SK-N-SH (cell line): ENCODE measurements at regions not wholly inside any gene's neighbourhood (a gene's known extent, or its start where the extent isn't known, plus 50 kb on each side); places are given as distances from the start of the nearest gene placed in this dataset.

Experiments used
- CTCF ChIA-PET: fragments of 300-600, 350-600 bp; formaldehyde crosslinking; extraction: SDS; loops from one replicate; lab custom pipeline; 2021; lab: Yijun Ruan, JAX
- POLR2A ChIA-PET: fragments of 350-600 bp; sonication (Branson Sonifier 250); formaldehyde crosslinking; extraction: SDS; loops from one replicate; lab custom pipeline; 2020; ENCODE audit warnings: antibody characterized with exemption, inconsistent platforms; lab: Yijun Ruan, JAX
- DNase-seq: peaks from one replicate; pipeline ENCODE4 v3.0.0; 2012
- H2AFZ ChIP-seq: fragments of 200-600 bp; sonication (generic); 2 replicates; pipeline ENCODE4 v1.8.1; 2016; ENCODE audit warnings: antibody characterized with exemption, mild to moderate bottlenecking, low read depth
- H3F3A ChIP-seq: fragments of 200-600 bp; sonication (generic); replicated peaks from 2 replicates; pipeline ENCODE3; 2016; ENCODE audit warnings: antibody characterized with exemption, mild to moderate bottlenecking; ENCODE audit not compliant: insufficient read depth
- H3K27ac ChIP-seq, 2 experiments: fragments of 200-500 bp in 1 of 2; fragments of 200-600 bp in 1 of 2; sonication (Bioruptor generic) in 1 of 2; sonication (generic), shearing (Covaris generic) in 1 of 2; 2 replicates each; pipeline versions ENCODE4 v1.5.1 to v1.6.1; 2014 to 2016; ENCODE audit warnings: low read depth in 2 of 2, inconsistent platforms in 1 of 2, low read length in 1 of 2, mild to moderate bottlenecking in 1 of 2, mixed read lengths in 1 of 2
- H3K27me3 ChIP-seq: fragments of 200-600 bp; sonication (generic), shearing (Covaris generic); 2 replicates; pipeline ENCODE4 v1.6.1; 2016; ENCODE audit warnings: mixed run types; ENCODE audit not compliant: insufficient read depth
- H3K36me3 ChIP-seq, 2 experiments: fragments of 200-500 bp in 1 of 2; fragments of 200-600 bp in 1 of 2; sonication (Bioruptor generic) in 1 of 2; sonication (generic) in 1 of 2; replicated peaks in 1 of 2; 2 replicates each; pipeline versions ENCODE3 to v1.5.1; 2014 to 2016; ENCODE audit warnings: low read length in 1 of 2, mild to moderate bottlenecking in 1 of 2; ENCODE audit not compliant: insufficient read depth in 2 of 2, control insufficient read depth in 1 of 2
- H3K4me1 ChIP-seq, 2 experiments: fragments of 200-500 bp in 1 of 2; fragments of 200-600 bp in 1 of 2; sonication (Bioruptor generic) in 1 of 2; sonication (generic), shearing (Covaris generic) in 1 of 2; 2 replicates each; pipeline versions ENCODE4 v1.5.1 to v1.6.1; 2014 to 2016; ENCODE audit warnings: low read depth in 1 of 2, low read length in 1 of 2, mixed run types in 1 of 2; ENCODE audit not compliant: insufficient read depth in 2 of 2, control insufficient read depth in 1 of 2
- H3K4me2 ChIP-seq: fragments of 200-600 bp; sonication (generic), shearing (Covaris generic); 2 replicates; pipeline ENCODE4 v1.6.1; 2017; ENCODE audit warnings: mixed run types
- H3K4me3 ChIP-seq, 2 experiments: fragments of 200-500 bp in 1 of 2; fragments of 200-600 bp in 1 of 2; sonication (Bioruptor generic) in 1 of 2; sonication (generic), shearing (Covaris generic) in 1 of 2; 2 replicates each; pipeline versions ENCODE4 v1.5.1 to v1.8.1; 2014 to 2016; ENCODE audit warnings: low read depth in 2 of 2, inconsistent platforms in 1 of 2, low read length in 1 of 2, mild to moderate bottlenecking in 1 of 2, mixed read lengths in 1 of 2, moderate library complexity in 1 of 2
- H3K79me2 ChIP-seq: fragments of 200-600 bp; sonication (generic); 2 replicates; pipeline ENCODE4 v1.8.1; 2017; ENCODE audit warnings: mild to moderate bottlenecking; ENCODE audit not compliant: insufficient read depth
- H3K9ac ChIP-seq: fragments of 200-600 bp; sonication (generic); 2 replicates; pipeline ENCODE4 v1.6.1; 2017; ENCODE audit warnings: mixed run types
- H3K9me2 ChIP-seq: fragments of 200-600 bp; sonication (generic); 2 replicates; pipeline ENCODE4 v1.6.1; 2017; ENCODE audit warnings: mixed run types
- H3K9me3 ChIP-seq: fragments of 200-600 bp; sonication (generic); 2 replicates; pipeline ENCODE4 v1.6.1; 2017; ENCODE audit warnings: mixed run types, mild to moderate bottlenecking, moderate library complexity
- H4K20me1 ChIP-seq: fragments of 200-600 bp; sonication (generic); 2 replicates; pipeline ENCODE4 v1.6.1; 2017; ENCODE audit warnings: mild to moderate bottlenecking, mixed run types; ENCODE audit not compliant: insufficient read depth
- CHD2 ChIP-seq: fragments of 150-350 bp; IDR thresholded peaks from 2 replicates; pipeline ENCODE4 v1.6.1; 2018; ENCODE audit warnings: low read length; ENCODE audit not compliant: partially characterized antibody
- FOSL2 ChIP-seq: IDR thresholded peaks from 2 replicates; pipeline ENCODE4 v1.4.0; 2012; ENCODE audit warnings: low read depth, mild to moderate bottlenecking, moderate library complexity, borderline replicate concordance
- FOXJ3 ChIP-seq: sonication (generic); formaldehyde crosslinking; IDR thresholded peaks from 2 replicates; pipeline ENCODE4 v1.5.1; 2020; ENCODE audit warnings: mild to moderate bottlenecking, missing genetic modification reagents
- FOXM1 ChIP-seq: IDR thresholded peaks from 2 replicates; pipeline ENCODE4 v1.4.0; 2012; ENCODE audit warnings: low read depth, mild to moderate bottlenecking
- MAX ChIP-seq: IDR thresholded peaks from 2 replicates; pipeline ENCODE4 v1.4.0; 2012; ENCODE audit warnings: low read depth
- MEF2A ChIP-seq: IDR thresholded peaks from 2 replicates; pipeline ENCODE4 v1.4.0; 2012; ENCODE audit warnings: low read depth, borderline replicate concordance
- RAD21 ChIP-seq: IDR thresholded peaks from 2 replicates; pipeline ENCODE4 v1.6.1; 2012; ENCODE audit warnings: mild to moderate bottlenecking, low read length
- RCOR1 ChIP-seq: fragments of 150-350 bp; IDR thresholded peaks from 2 replicates; pipeline ENCODE4 v1.6.1; 2017; ENCODE audit warnings: antibody characterized with exemption, low read length
- REST ChIP-seq: IDR thresholded peaks from 2 replicates; pipeline ENCODE4 v1.6.1; 2012; ENCODE audit warnings: mild to moderate bottlenecking, low read depth, low read length, moderate library complexity
- RFX5 ChIP-seq: IDR thresholded peaks from 2 replicates; pipeline ENCODE4 v1.6.1; 2012; ENCODE audit warnings: mild to moderate bottlenecking, improper control_type of control experiment, low read length
- RXRA ChIP-seq: IDR thresholded peaks from 2 replicates; pipeline ENCODE4 v1.4.0; 2012; ENCODE audit warnings: low read depth, mild to moderate bottlenecking, borderline replicate concordance
- SIN3A ChIP-seq: IDR thresholded peaks from 2 replicates; pipeline ENCODE4 v1.6.1; 2012; ENCODE audit warnings: low read depth, mild to moderate bottlenecking, low read length, moderate library complexity, borderline replicate concordance
- SMC3 ChIP-seq: IDR thresholded peaks from 2 replicates; pipeline ENCODE4 v1.6.1; 2012; ENCODE audit warnings: low read depth, low read length, improper control_type of control experiment
- TCF12 ChIP-seq: IDR thresholded peaks from 2 replicates; pipeline ENCODE4 v1.4.0; 2012
- TEAD4 ChIP-seq: IDR thresholded peaks from 2 replicates; pipeline ENCODE4 v1.4.0; 2012; ENCODE audit warnings: mild to moderate bottlenecking, borderline replicate concordance; ENCODE audit not compliant: insufficient read depth
- USF2 ChIP-seq: fragments of 150-350 bp; IDR thresholded peaks from 2 replicates; pipeline ENCODE4 v1.6.1; 2017; ENCODE audit warnings: antibody characterized with exemption, low read length, low read depth, borderline replicate concordance
- YY1 ChIP-seq: IDR thresholded peaks from 2 replicates; pipeline ENCODE4 v1.4.0; 2012; ENCODE audit warnings: low read depth, mild to moderate bottlenecking
- whole genome bisulfite sequencing: methylation state at CpG from one replicate; pipeline ENCODE4 v1.1.6; 2017; ENCODE audit warnings: low lambda C conversion rate; 5-methylcytosine and 5-hydroxymethylcytosine counted together

GRCh38 chr7:155917836-155918430, 105.7 kb upstream of the SHH start:
- no peak for TF ChIP-seq TEAD4
- TF ChIP-seq FOXJ3 (CRISPR knock-in tag), result no peak
- no peak for TF ChIP-seq CHD2
- TF ChIP-seq FOSL2, result no peak
- no peak for TF ChIP-seq MAX
- no peak for TF ChIP-seq RXRA
- TF ChIP-seq, all 33 proteins: peak for 0
- 18% methylated on average over 9 of the region's 9 CpGs for WGBS
- H3K4me1 ChIP-seq, result peaks cover 0 to 5% of the 10 kb centered on the region in 2 experiments; a peak in 1 of 4 replicates
- no peaks in the 10 kb centered on the region for H3K9me3 ChIP-seq
- DNase-seq, result no peak
- H3K9me2 ChIP-seq, result no peaks in the 10 kb centered on the region
- peaks cover 60% of the 10 kb centered on the region; the same call in 1 of the 2 replicates for H3K27me3 ChIP-seq
- no peak overlapping the region for H3K9ac ChIP-seq
- H3K79me2 ChIP-seq, result no peaks in the 10 kb centered on the region
- no peak overlapping the region for H3K4me2 ChIP-seq
- POLR2A ChIA-PET, result no interaction called here
- H3K36me3 ChIP-seq, result no peaks in the 10 kb centered on the region
- H3F3A ChIP-seq, result no peaks in the 10 kb centered on the region
- no peaks in the 10 kb centered on the region for H4K20me1 ChIP-seq
- CTCF ChIA-PET, result interaction anchor here (0.6 to 1.7 kb wide), 2 partner anchors 11 to 106 kb away, joined by 3 to 6 read pairs; partner anchors contain the start of gene SHH
- H2AFZ ChIP-seq, result no peak overlapping the region
- H3K4me3 ChIP-seq, result no peak overlapping the region
- no peak overlapping the region for H3K27ac ChIP-seq

- Histone ChIP-seq H3K4me1 (peaks cover 0 to 5% of the 10 kb centered on the region in 2 experiments; a peak in 1 of 4 replicates), H3K27me3 (peaks cover 61% of the 10 kb centered on the region; the same call in 1 of the 2 replicates), H3K9me3 (no peaks in the 10 kb centered on the region), H4K20me1 (no peaks in the 10 kb centered on the region), H3K27ac (no peak overlapping the region), H3K4me2 (no peak overlapping the region), H3F3A (no peaks in the 10 kb centered on the region), H3K4me3 (no peak overlapping the region), H3K36me3 (no peaks in the 10 kb centered on the region), H3K9me2 (no peaks in the 10 kb centered on the region), H3K9ac (no peak overlapping the region), H3K79me2 (no peaks in the 10 kb centered on the region), H2AFZ (no peak overlapping the region)
- WGBS, result 6% methylated on average over 12 of the region's 12 CpGs
- ChIA-PET CTCF (interaction anchor here (1.7 kb wide), 1 partner anchor 10 kb away, joined by 6 read pairs; no protein-coding TSS in a partner anchor), POLR2A (no interaction called here)
- no peak for DNase-seq
- TF ChIP-seq RCOR1, result no peak
- no peak for TF ChIP-seq SIN3A
- TF ChIP-seq MEF2A, result no peak
- TF ChIP-seq SMC3, result no peak
- no peak for TF ChIP-seq YY1
- no peak for TF ChIP-seq CHD2
- TF ChIP-seq USF2, result no peak
- no peak for TF ChIP-seq RAD21
- TF ChIP-seq FOXM1, result no peak
- TF ChIP-seq TCF12, result no peak
- no peak for TF ChIP-seq RFX5
- TF ChIP-seq REST, result no peak
- no peak for TF ChIP-seq FOSL2
Observed at GRCh38 chr7:155916926-155917655, 104.8 kb upstream of the SHH start.
